ENCODE measurements at regions not wholly inside any gene's neighbourhood (a gene's known extent, or its start where the extent isn't known, plus 50 kb on each side); places are given as distances from the start of the nearest gene placed in this dataset.
"Not testable (repeated sequence)": the region's sequence is repeated elsewhere in the genome, so short reads cannot be mapped to it uniquely, and the experiment has no call there.

DNA sequence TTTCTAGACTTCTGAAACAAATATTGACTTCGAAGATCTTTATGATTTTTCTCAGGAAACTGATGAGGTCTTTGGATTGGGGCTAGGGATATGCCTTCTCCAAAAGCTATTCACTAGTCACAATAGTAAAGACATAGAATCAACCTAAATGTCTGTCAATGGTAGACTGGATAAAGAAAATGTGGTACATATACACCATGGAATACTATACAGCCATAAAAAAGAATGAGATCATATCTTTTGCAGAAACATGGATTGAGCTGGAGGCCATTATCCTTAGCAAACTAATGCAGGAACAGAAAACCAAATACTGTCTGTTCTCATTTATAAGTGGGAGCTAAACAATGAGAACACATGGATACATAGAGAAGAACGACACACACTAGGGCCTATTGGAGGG is 308.5 kb upstream of the HNRNPA3 start:
- TF ChIP-seq, protein P1, sequence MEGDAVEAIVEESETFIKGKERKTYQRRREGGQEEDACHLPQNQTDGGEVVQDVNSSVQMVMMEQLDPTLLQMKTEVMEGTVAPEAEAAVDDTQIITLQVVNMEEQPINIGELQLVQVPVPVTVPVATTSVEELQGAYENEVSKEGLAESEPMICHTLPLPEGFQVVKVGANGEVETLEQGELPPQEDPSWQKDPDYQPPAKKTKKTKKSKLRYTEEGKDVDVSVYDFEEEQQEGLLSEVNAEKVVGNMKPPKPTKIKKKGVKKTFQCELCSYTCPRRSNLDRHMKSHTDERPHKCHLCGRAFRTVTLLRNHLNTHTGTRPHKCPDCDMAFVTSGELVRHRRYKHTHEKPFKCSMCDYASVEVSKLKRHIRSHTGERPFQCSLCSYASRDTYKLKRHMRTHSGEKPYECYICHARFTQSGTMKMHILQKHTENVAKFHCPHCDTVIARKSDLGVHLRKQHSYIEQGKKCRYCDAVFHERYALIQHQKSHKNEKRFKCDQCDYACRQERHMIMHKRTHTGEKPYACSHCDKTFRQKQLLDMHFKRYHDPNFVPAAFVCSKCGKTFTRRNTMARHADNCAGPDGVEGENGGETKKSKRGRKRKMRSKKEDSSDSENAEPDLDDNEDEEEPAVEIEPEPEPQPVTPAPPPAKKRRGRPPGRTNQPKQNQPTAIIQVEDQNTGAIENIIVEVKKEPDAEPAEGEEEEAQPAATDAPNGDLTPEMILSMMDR (IDR thresholded peaks at IDR 0.05), result not testable (repeated sequence)
- TF ChIP-seq POLR2A (IDR thresholded peaks at IDR 0.05), result not testable (repeated sequence)
